NB4 (cell line): ENCODE measurements at regions not wholly inside any gene's neighbourhood (a gene's known extent, or its start where the extent isn't known, plus 50 kb on each side); places are given as distances from the start of the nearest gene placed in this dataset.

ENCODE experiments used
- CTCF ChIP-seq: IDR thresholded peaks from one replicate; pipeline ENCODE4 v1.5.1; 2012; ENCODE audit warnings: low read depth, low read length
- MAX ChIP-seq: IDR thresholded peaks from 2 replicates; pipeline ENCODE4 v1.6.1; 2011; ENCODE audit warnings: low read depth, low read length
- POLR2A ChIP-seq: IDR thresholded peaks from 2 replicates; pipeline ENCODE4 v1.6.1; 2011; ENCODE audit warnings: mild to moderate bottlenecking; ENCODE audit not compliant: insufficient read length; ENCODE audit errors: extremely low read depth

- no peak for TF ChIP-seq CTCF
- no peak for TF ChIP-seq POLR2A
- no peak for TF ChIP-seq MAX
Measured at GRCh38 chr11:16468735-16469453, 112.5 kb upstream of the SOX6 start.
